K562 (cell line): ENCODE measurements at regions not wholly inside any gene's neighbourhood (a gene's known extent, or its start where the extent isn't known, plus 50 kb on each side); places are given as distances from the start of the nearest gene placed in this dataset.

Experiments
- ARID3A ChIP-seq: IDR thresholded peaks from 2 replicates; pipeline ENCODE4 v1.6.1; 2012; ENCODE audit warnings: low read depth, low read length, improper control_type of control experiment, borderline replicate concordance
- CC2D1A ChIP-seq: fragments of 450-650 bp; IDR thresholded peaks from 2 replicates; pipeline ENCODE4 v1.6.1; 2017; ENCODE audit warnings: mild to moderate bottlenecking
- MCM3 ChIP-seq: fragments of 450-650 bp; IDR thresholded peaks from 2 replicates; pipeline ENCODE4 v1.6.1; 2016
- MECOM ChIP-seq: fragments of 250-450 bp; sonication (Bioruptor Pico); IDR thresholded peaks from 2 replicates; pipeline ENCODE4 v1.8.0; 2022; ENCODE audit warnings: inconsistent platforms
- MXD1 ChIP-seq: fragments of 250-450 bp; sonication (Bioruptor Pico); IDR thresholded peaks from 2 replicates; pipeline ENCODE4 v1.8.0; 2021; ENCODE audit warnings: borderline replicate concordance, mild to moderate bottlenecking, moderate library complexity; ENCODE audit not compliant: poor library complexity, severe bottlenecking
- PHF8 ChIP-seq: fragments of 200-600 bp; sonication (generic); IDR thresholded peaks from 2 replicates; pipeline ENCODE4 v1.6.1; 2012; ENCODE audit warnings: mixed run types, mild to moderate bottlenecking, inconsistent platforms, low read length, moderate library complexity, borderline replicate concordance
- TBL1XR1 ChIP-seq, 2 experiments: IDR thresholded peaks; 2 replicates each; pipeline ENCODE4 v1.6.1; 2012; ENCODE audit warnings: improper control_type of control experiment in 2 of 2, low read length in 2 of 2, mild to moderate bottlenecking in 1 of 2

- TF ChIP-seq MXD1 (CRISPR knock-in tag) (no peak), ARID3A (no peak), PHF8 (no peak), CC2D1A (no peak), MECOM (no peak), TBL1XR1 (IDR thresholded peaks at IDR 0.05; ENCODE audit: low read length in 2 of 2) (no peak), MCM3 (no peak)
- TF ChIP-seq, all 486 proteins: peak for 0
Observed at GRCh38 chr6:169896826-169897456, 145.5 kb downstream of the ERMARD start (continued).
